ENCODE measurements at regions not wholly inside any gene's neighbourhood (a gene's known extent, or its start where the extent isn't known, plus 50 kb on each side); places are given as distances from the start of the nearest gene placed in this dataset.

DNA sequence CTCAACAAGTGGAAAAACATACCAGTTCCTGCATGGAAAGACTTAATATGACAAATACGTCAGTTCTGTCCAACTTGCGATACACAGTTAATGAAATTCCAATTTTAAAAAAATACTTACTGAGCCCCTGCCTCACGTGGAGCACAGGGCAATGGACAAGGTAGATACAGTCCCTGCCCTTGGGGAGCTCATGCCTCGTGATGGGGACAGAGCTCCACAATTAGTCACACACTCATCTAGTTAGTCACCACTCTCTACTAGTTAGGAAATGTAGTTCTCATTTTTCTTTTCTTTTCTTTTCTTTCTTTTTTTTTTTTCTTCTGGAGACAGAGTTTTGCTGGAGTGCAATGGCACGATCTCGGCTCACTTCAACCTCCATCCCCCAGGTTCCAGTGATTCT, 74.7 kb upstream of the CDH5 start:
- no peak overlapping the region for H3K4me3 ChIP-seq (ENCODE audit: low read depth, low read length)
- DNase-seq (ENCODE audit: low read depth), result no peak

DNA sequence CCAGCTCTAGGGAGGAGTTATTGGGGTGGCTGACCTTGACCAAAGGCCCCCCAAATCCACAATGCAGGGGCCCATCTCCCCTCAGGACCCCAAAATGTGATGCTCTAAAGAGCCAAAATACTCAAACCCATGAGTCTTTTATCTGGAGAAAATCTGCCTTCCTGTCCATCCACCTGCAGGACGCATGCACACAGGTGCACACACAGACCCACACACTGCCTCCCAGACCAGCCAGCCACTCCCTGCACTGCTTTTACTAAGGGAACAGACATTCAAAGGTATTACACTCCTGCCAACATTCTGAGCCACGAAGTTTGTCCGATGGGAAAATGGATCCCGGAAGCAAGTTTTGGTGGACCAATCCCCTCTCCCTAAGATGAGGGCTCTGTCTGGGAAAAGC, 76.1 kb upstream of the CDH5 start:
- no peak for DNase-seq (ENCODE audit: low read depth)
- H3K4me3 ChIP-seq (ENCODE audit: low read depth, low read length), result no peak overlapping the region

DNA sequence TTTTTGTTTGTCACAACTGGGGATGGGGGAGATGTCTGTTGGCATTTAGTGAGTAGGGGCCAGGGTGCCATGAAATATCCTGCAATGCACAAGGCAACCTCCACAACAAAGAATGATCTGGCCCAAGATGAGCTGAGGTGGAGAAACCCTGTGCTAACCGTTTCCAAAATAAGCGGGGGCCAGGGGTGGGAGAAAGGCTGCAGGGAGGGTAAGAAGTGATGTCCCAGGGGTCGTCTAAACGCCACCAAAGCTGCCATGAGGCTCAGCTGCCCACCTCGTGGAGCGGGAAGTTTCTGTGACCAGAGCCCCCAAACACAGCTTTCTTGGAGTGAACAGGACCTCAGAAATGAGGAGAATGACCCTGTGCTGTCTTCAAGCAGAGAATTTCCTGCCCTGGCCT, 76.5 kb upstream of the CDH5 start:
- H3K4me3 ChIP-seq (ENCODE audit: low read depth, low read length), result no peak overlapping the region
- no peak for DNase-seq (ENCODE audit: low read depth)

DNA sequence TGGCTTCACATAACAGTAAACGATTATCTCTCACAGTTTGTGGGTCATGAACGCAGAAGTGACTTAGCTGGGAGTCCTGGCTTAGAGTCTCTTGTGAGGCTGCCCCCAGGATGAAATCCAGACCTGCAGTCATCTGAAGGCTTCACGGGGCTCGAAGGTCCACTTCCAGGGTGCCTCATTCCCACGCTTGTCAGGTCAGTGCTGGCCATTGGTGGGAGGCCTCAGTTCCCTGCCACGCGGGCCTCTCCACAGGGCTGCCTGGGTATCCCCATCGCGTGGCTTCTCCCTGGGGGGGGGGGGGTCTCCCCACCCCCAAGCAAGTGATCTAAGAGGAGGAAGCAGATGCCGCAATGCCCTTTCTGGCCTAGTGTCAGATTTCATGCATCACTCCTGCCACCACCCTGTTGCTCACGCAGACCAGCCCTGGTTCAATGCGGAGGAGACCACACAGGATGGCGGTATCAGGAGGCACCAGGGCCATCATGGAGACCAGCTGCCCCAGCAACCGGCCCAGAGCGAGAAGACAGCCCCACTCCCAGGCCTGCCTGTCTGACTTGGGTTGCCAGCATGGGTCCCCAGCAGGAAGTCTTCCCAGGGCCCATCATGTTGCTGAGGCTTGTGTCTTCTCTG, 77.3 kb upstream of the CDH5 start:
- DNase-seq (ENCODE audit: low read depth), result no peak
- no peak overlapping the region for H3K4me3 ChIP-seq (ENCODE audit: low read depth, low read length)

DNA sequence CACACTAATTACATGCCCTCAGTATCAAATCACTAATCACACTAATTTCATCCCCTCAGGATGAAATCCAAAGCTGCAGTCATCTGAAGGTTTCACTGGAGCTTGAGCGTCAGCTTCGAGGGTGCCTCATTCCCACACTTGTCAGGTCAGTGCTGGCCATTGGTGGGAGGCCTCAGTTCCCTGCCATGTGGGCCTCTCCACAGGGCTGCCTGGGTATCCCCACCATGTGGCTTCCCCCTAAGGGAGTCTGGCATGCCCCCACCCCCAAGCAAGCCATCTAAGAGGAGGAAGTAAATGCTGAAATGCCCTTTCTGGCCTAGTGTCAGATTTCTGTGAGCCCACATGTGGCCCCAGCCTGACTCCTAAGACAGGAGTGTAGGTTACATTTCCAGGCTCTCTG, 78.6 kb upstream of the CDH5 start:
- DNase-seq (ENCODE audit: low read depth), result no peak
- H3K4me3 ChIP-seq (ENCODE audit: low read depth, low read length), result no peak overlapping the region

DNA sequence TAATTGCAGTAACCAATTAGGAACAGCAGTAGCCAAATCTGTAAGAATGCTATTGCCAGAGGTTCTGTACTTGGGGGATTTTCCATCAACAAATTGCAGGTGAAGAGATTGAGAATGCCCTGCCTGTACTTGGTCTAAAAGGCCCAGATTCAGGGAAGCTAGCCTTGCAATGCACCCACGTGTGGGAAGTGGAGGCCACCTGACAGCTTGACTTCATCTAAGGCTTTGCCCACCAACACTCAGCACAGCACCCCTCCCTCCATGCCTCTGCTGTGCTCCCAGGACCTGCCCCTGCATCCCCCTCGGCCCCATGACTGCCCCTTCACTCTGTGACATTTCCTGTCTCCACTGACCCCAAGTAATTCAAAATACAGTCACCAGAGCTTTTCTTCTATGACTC, 79.1 kb upstream of the CDH5 start:
- H3K4me3 ChIP-seq (ENCODE audit: low read depth, low read length), result no peak overlapping the region
- no peak for DNase-seq (ENCODE audit: low read depth)

DNA sequence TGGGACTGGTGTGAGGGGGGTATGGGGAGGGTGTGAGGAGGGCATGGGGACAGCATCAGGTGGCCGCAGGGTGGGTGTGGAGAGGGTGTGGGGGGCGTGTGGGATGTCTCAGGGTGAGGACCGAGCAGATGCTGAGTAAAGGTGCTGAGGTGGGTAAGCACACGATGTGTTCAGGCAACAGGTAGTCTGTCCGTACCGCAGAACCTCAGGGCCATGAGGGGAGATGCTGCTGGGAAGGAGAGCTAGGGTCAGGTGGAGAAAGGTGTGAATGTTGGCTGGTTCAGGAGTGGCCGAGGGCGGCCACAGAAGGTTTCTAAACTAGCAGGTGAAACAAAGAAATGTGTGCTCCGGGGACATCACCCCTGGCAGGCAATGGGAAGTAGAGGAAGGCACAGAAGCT, 80.0 kb upstream of the CDH5 start:
- no peak overlapping the region for H3K4me3 ChIP-seq (ENCODE audit: low read depth, low read length)
- no peak for DNase-seq (ENCODE audit: low read depth)

DNA sequence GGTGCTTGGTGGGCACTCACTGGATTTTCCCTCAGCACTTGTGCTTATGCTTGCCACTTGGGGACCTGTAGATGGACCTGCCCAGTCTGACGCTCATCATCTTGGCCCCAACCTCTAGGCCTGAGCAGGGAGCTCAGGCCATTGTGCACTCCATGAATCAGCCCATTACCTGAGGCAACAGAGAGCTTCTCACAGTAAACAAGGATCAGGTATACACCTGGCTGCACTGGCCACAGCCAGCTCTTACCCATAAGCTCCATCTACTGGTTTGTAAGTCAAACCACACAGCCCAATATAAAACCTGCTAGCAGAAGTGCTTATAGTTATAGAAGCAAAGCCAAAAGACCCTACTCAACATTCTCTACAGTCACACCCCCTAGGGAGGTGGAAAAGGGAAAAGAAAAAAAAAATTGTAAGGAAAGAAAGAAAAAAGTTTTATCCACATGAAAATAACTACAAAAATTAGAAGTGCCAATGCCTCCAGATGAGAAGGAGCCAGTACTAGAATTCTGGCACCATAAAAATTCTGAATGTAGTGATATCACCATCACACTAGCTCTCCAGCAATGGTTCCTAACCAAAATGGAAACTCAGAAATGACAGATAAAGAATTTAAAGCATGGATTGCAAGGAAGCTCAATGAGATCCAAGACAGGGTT, 87.8 kb upstream of the CDH5 start:
- no peak overlapping the region for H3K4me3 ChIP-seq (ENCODE audit: low read depth, low read length)
- DNase-seq (ENCODE audit: low read depth), result no peak

DNA sequence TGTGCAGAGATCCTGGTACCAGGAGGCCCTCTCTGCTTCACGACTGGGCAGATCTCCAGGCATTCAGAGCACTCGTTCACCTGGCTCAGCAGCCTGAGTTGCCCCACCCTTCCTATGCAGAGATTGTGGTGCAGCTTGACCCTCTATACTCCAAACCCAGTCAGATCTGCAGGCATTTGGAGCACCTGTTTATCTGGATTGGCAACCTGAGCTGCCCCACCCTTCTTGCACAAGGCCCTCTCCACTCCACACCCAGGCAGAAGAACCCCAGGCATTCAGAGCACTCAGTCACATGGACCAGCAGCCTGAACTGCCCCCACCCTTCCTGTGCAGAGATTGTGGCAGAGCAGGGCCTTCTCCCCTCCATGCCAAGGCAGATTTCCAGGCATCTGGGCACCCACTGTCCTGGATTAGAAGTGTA, 88.4 kb upstream of the CDH5 start:
- no peak for DNase-seq (ENCODE audit: low read depth)
- H3K4me3 ChIP-seq (ENCODE audit: low read depth, low read length), result no peak overlapping the region

DNA sequence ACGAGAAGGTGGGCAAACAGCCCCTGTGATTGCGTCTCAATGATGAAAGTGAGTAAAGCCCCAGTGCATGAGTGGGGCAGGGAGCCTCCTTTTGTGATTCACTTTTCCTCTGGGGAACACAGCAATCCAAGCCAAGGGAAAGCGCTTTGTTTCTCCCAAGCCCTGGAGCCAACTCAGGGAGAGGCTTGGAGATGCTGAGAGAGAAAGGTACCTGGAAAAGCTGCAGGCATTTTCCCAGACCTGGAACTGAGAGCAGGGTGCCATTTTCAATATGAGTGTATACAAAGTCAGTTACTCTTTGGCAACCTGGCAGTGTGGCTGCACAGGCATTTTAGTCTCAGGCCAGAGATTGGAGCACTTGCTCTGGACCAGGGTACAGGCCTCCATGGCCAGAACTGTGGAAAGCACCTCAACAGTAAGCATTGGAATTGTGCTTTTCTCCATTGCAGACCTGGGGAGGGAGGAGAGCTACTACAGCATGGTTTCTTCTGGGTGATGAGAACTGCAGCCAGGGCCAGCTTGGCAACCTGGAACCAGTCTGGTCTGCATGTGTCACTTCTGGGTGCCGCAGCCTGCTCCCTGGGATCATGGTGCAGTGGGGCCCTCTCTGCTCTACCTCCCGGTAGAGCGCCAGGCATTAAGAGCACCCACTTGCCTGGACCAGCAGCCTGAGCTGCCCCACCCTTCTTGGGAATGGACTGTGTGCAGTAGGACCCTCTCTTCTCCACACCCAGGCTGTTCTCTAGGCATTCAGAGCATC, 89.0 kb upstream of the CDH5 start:
- no peak overlapping the region for H3K4me3 ChIP-seq (ENCODE audit: low read depth, low read length)
- DNase-seq (ENCODE audit: low read depth), result no peak

DNA sequence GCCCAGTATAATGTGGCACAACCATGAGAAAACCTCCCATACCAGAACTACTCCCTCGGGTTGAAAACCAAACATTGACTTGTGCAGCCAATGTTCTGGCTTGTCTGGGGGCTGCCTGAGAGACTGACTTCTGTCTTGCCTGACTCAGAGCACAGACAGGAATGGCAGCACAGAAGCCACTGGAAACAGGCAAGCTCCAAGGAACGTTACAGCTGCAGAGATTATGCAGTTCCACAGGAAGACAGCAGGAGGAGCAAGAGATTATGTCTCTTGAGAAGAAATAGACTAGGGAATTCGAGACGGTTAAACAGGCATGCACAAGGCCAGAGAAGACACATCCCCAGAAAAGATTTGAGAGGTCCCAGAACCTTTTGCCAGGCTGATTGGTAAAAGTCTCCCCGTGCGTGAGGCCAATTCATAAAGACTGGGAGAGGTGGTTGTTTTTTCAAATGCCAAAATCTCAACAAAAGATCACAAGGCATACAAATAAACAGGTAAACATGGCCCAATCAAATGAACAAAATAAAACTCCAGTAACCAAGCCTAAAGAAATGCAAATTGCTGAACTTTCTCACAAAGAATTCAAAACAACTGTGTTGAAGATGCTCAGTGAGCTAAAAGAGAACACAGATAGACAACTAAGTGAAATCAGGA, 90.6 kb upstream of the CDH5 start:
- H3K4me3 ChIP-seq (ENCODE audit: low read depth, low read length), result no peak overlapping the region
- peak; percentile 36 for DNase-seq (ENCODE audit: low read depth)

DNA sequence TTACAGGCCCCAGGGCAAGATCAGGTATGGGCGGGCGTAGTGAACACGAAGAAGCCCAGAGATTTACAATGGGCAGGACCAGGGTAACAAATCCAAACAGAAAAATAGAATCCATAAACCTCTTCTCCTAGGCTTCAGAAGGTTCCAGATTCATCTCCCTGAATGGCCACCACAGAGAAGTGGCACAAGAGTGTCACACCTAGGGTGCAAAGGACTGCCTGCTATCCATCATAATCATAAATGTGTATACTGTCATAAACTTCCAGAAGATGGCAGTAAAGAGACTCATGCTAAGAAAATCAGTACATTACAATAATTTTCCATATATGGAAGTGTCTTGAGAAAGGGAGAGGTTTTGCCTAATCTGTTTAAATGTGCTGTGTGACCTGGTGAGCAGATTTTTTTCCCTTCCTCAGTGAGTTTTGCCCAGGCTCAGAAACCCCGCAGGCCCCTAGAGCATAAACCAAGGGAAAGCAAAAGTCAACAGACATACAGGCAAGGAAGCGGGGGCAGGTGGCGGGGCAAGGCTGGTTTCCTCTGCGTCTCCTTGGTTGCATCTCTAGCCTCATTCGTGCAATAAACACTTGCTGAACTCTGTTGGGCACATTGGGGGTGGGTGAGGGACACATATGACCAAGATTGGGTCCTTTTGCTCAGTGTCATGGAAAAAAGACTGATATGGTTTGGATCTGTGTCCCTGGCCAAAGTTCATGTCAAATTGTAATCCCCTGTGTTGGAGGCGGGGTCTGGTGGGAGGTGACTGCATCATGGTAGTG, 92.0 kb upstream of the CDH5 start:
- H3K4me3 ChIP-seq (ENCODE audit: low read depth, low read length), result no peak overlapping the region
- no peak for DNase-seq (ENCODE audit: low read depth)

DNA sequence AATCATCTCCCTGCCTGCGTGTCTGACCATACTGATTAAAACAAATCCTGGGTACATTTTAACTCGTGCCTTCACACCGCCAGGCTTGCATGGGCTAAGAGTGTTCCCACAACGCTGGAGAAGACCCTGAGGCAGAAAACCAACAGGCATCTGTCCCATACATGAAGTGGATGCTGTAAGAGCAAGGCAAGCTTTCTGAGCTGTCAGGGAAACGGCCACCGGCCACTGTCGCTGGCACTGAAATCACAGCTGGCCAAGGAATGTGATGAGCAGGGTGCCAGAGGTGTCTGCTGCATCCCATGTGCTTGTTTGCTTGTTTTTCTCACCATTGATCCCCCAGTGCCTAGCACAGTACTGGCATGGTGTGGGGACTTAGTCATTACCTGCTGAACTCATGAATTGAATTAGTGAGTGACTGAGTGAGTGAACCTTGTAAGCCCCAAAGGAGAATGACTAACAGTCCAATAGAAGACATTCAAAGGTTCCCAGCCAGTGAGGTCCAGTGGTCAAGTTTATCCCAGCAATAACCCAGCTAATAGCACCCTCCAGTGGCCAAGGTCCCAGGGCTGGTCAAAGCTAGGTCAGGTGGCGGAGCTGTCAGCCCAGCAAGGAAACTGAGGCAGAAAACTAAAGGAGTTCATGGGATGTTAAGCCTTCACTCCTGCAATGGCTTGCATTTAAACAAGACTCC, 92.7 kb upstream of the CDH5 start:
- no peak for DNase-seq (ENCODE audit: low read depth)
- H3K4me3 ChIP-seq (ENCODE audit: low read depth, low read length), result no peak overlapping the region

DNA sequence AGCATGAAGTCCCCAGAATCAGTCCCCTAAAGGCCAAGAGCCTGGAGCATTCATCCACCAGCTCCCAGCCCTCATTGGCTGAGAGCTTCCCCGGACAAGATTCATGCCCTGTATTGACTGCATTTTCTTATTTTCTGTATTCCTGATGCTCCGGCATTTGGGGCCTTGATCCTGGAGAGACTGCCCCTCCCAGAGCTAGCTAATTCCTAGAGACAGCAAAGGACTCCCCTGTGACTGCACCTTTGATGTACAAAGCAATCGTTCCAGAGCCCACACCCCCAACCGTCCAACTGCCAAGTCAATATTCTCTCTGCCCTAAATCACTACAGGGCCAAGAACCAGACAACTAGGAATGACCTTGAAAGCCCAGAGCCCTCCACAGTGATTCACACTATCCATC, 93.4 kb upstream of the CDH5 start:
- DNase-seq (ENCODE audit: low read depth), result no peak
- no peak overlapping the region for H3K4me3 ChIP-seq (ENCODE audit: low read depth, low read length)

DNA sequence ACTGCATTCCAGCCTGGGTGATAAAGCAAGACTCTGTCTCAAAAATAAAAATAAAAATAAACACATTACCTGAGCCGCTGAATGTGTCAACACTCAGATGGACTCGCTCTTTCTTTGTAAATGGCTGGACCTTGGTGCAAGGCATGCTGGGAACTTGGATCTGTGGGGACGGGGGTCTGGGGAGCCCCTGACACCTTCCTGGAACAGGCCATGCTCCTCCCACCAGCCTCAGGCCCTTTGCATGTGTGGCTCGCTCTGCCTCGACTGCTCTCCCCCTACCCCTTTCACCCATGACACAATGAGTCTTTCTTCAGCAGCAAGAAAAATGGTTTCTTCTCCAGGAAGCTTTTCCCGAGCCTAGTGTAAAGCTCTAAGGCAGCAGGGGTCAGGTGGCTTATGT, 94.0 kb upstream of the CDH5 start:
- H3K4me3 ChIP-seq (ENCODE audit: low read depth, low read length), result no peak overlapping the region
- no peak for DNase-seq (ENCODE audit: low read depth)

DNA sequence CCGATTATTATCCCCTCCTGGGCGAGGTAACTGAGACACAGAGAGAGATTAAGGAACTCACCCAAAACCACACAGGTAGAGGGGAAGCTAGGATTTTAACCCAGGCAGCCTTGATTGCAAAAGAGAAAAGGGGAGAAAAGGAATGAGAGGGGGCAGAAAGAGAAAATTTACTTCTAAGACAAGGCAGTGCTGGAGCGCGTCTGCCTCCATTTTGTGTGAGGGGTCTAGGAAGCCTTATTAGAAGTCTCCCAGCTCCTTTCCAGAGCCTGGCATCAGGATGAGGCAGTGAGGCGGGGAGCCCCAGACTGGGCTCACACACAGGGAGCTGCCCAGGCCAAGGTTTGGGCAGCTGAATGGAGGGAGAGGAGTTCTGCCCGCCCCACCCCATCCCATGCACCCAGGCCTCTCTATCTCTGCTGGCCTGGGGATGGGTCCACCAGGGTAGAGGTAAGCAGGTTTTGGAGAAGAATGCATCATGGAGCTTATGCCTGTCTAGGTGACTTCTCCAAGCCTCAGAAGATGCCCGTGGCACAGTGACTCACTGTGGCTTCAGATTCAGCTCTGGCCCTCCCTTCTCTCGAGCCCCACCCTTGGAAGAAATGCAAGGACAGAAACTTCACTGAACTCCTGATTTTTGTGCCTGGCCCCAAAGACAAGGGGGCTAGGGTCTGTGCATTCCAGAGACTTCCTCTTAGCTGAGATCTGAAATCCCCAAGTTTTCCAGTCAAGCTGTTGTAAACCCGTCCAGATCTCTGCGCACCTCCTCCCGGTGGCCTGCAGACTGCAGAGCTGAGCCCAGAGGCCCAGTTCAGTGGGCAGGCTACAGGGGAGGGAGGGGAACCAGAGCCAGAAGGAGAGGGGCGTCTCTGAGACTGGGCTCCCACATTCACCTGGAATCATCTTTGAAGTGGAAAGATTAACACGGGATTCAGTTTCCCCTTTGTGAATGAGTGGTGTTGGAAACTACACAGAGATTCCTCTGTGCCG, 95.1 kb upstream of the CDH5 start:
- DNase-seq (ENCODE audit: low read depth), result no peak
- no peak overlapping the region for H3K4me3 ChIP-seq (ENCODE audit: low read depth, low read length)

DNA sequence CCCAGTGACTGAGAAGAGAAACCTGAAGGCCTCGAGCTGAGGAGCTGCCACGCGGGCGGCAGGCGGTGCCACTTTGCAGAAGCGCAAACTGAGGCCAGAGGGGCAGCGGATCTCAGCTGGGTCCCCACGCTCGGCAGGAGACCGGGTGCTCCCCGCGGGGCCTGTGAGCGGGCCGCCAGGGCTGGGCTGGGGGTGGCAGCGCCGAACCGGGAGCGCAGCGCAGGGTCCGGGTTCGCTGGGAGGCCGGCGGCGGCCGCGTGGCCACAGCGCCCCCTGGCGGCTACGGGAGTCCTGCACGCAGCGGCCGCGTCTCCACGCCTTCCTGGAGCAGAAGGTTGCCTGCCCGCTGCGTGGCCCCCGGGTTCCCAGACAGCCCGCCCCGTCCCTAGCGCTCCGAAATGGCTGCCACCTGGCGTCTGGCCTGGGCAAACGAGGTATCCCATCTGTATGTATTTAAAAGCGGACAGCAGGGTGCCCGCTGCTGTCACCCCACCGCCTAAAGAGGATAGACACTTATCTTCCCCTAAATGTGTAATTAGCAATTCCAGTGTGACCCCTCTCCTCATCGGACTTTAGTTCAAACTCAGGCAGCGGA, 96.1 kb upstream of the CDH5 start:
- DNase-seq (ENCODE audit: low read depth), result no peak
- peak overlapping the region; percentile 24 for H3K4me3 ChIP-seq (ENCODE audit: low read depth, low read length)
